ENCODE measurements at regions not wholly inside any gene's neighbourhood (a gene's known extent, or its start where the extent isn't known, plus 50 kb on each side); places are given as distances from the start of the nearest gene placed in this dataset.

DNA sequence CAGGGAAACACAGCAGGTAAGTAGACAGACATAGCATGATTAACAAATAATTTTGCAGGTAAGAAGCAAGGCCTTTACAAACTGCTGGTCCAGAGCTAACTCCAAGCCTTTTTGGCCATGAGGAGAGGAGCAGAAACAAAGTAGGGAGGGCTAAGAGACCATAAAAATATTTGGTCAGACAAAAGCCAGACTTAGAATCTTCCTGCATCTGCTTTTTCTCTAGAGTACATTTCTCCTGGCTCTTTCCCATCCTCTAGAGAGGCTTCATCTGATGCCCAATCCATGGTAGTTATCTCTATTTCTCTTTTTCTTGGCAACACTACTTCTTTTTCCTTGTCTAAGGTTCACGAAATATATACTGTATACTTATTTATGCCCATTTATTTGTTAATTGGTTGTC is 577.1 kb downstream of the PIK3C3 start (continued):
- TF ChIP-seq AFF1 (IDR thresholded peaks at IDR 0.05; ENCODE audit: low read depth in 1 of 2, partially characterized antibody in 2 of 2) (no peak), FOXA1 (IDR thresholded peaks at IDR 0.05; ENCODE audit: borderline replicate concordance) (no peak), FOXA3 (CRISPR knock-in tag; conservative IDR thresholded peaks at IDR 0.05 in 1 of 2, IDR thresholded peaks at IDR 0.05 in 1 of 2) (no peak), ZNF644 (tag; IDR thresholded peaks at IDR 0.05; ENCODE audit: low read depth) (no peak)

DNA sequence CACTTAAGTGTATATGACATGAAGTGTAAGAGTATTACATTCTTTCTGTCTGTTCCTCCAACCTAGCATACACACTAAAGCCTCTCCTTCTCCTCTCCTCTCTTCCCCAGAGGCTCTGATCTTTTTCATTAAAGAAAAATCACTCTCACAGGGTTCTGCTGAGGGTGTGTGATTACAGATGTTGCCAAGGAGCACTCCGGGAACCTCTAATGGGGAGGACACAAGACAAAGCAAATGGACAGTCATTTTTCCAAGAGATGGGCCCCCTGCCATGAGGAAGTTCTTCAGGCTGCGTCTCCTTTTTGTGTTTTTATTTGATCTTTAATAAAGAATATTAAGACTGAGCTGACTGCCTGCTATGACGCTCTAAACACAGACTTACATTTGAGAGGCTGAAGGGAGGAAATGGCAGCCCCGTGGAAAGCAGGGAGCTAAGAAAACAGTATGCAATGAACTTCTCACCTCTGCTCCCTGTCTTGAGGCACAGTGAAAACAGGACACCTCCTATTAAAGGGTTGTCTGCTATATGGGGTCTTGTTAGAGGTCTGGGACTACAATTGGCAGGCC is 578.1 kb downstream of the PIK3C3 start:
- no peaks in the 10 kb centered on the region for H3K9me1 ChIP-seq (ENCODE audit: control insufficient read depth, insufficient read depth, low read length)
- in situ Hi-C loops (cut with MboI) (no loop called here), intact Hi-C loops (cut with micrococcal nuclease) (no loop called here)
- ChIA-PET CTCF (ENCODE audit: low intra/inter-chr PET ratio) (no interaction called here), POLR2A (no interaction called here)
- H3K36me3 ChIP-seq (ENCODE audit: control insufficient read depth, insufficient read depth, low read length) = no peaks in the 10 kb centered on the region
- H3K4me3 ChIP-seq = no peak overlapping the region
- H3K4me2 ChIP-seq (ENCODE audit: insufficient read depth, low read length) = no peak overlapping the region
- H3K4me1 ChIP-seq (replicated peaks in 1 of 2; ENCODE audit: control insufficient read depth in 2 of 2, insufficient read depth in 2 of 2, low read length in 2 of 2) = no peaks in the 10 kb centered on the region
- no peak overlapping the region for H2AFZ ChIP-seq (ENCODE audit: low read depth, low read length)
- ATAC-seq = no peak
- no peak for DNase-seq (ENCODE audit: extremely low read depth in 1 of 4, low spot score in 3 of 4)
- no peak for TF ChIP-seq ZNF224 (CRISPR knock-in tag; IDR thresholded peaks at IDR 0.05)
- no peak for TF ChIP-seq LCOR (CRISPR knock-in tag; IDR thresholded peaks at IDR 0.05)
- no peak for TF ChIP-seq TGIF2 (CRISPR knock-in tag; IDR thresholded peaks at IDR 0.05)
- 0% methylated on average over 3 of the region's 4 CpGs for WGBS (ENCODE audit: insufficient coverage, low coverage, missing lambda C conversion rate)
- no peaks in the 10 kb centered on the region for H3K9me3 ChIP-seq (replicated peaks; ENCODE audit: control insufficient read depth, insufficient read depth, low read depth, low read length)
- no peaks in the 10 kb centered on the region for H3K27me3 ChIP-seq (ENCODE audit: control insufficient read depth in 2 of 2, insufficient read depth in 2 of 2, low read length in 2 of 2)
- FAIRE-seq = no peak
- H3K79me2 ChIP-seq (ENCODE audit: control insufficient read depth, insufficient read depth, low read length) = no peaks in the 10 kb centered on the region
- no TSS peak for BruUV-seq (replicated peaks)
- H4K20me1 ChIP-seq (replicated peaks; ENCODE audit: control insufficient read depth, insufficient read depth, low read length) = no peaks in the 10 kb centered on the region
- no peak overlapping the region for H3K9ac ChIP-seq (ENCODE audit: insufficient read depth in 1 of 2, low read depth in 2 of 2, low read length in 2 of 2)
- no peak overlapping the region for H3K27ac ChIP-seq (ENCODE audit: extremely low read depth, low read depth, low read length)
